Transverse colon (tissue), 4 donors: ENCODE measurements at regions not wholly inside any gene's neighbourhood (a gene's known extent, or its start where the extent isn't known, plus 50 kb on each side); places are given as distances from the start of the nearest gene placed in this dataset.

ENCODE experiments used
- DNase-seq: peaks from one replicate; pipeline ENCODE4 v3.0.0-alpha.2; 2019
- H3K27ac ChIP-seq, 4 donors: fragments of 200-600 bp; sonication (generic); 2 replicates each; pipeline ENCODE4 v1.5.1; 2016 to 2018; ENCODE audit warnings: inconsistent platforms in 4 of 4
- H3K27me3 ChIP-seq: fragments of 200-600 bp; sonication (generic); 2 replicates; pipeline ENCODE4 v1.5.1; 2017; ENCODE audit warnings: inconsistent platforms
- H3K36me3 ChIP-seq, 4 donors: fragments of 200-600 bp; sonication (generic); 2 replicates each; pipeline ENCODE4 v1.5.1; 2017 to 2019; ENCODE audit warnings: inconsistent platforms in 4 of 4
- H3K4me1 ChIP-seq, 4 donors: fragments of 200-600 bp; sonication (generic); 2 replicates each; pipeline ENCODE4 v1.5.1; 2017 to 2020; ENCODE audit warnings: inconsistent platforms in 4 of 4
- H3K4me3 ChIP-seq, 4 donors: fragments of 200-600 bp; sonication (generic); 1 replicate in 1 of 4; 2 replicates in 3 of 4; pipeline versions ENCODE4 v1.5.1 to v1.6.1; 2017 to 2019; ENCODE audit warnings: inconsistent platforms in 4 of 4
- H3K9me3 ChIP-seq, 2 donors: fragments of 200-600 bp; sonication (generic); 2 replicates each; pipeline ENCODE4 v1.5.1; 2017 to 2019; ENCODE audit warnings: inconsistent platforms in 2 of 2
- CTCF ChIP-seq, 5 experiments: fragments of 200-600 bp in 3 of 5; fragments of 450-650 bp in 2 of 5; sonication (generic) in 3 of 5; IDR thresholded peaks; 1 replicate in 2 of 5; 2 replicates in 3 of 5; pipeline ENCODE4 v1.5.1; 2016 to 2017; ENCODE audit warnings: antibody characterized with exemption in 5 of 5, inconsistent platforms in 3 of 5, mild to moderate bottlenecking in 2 of 5, moderate library complexity in 1 of 5
- EP300 ChIP-seq: sonication (generic); formaldehyde crosslinking; IDR thresholded peaks from one replicate; pipeline ENCODE4 v1.6.1; 2017; ENCODE audit warnings: antibody characterized with exemption, low read depth
- POLR2A ChIP-seq: fragments of 450-650 bp; IDR thresholded peaks from one replicate; pipeline ENCODE4 v1.6.1; 2016; ENCODE audit warnings: antibody characterized with exemption, mild to moderate bottlenecking, moderate library complexity
- POLR2AphosphoS5 ChIP-seq, 3 donors: sonication (generic); formaldehyde crosslinking; IDR thresholded peaks; one replicate each; pipeline ENCODE4 v1.6.1; 2016; ENCODE audit warnings: antibody characterized with exemption in 3 of 3
- WGBS, 2 donors: methylation state at CpG; one replicate each; pipeline ENCODE4 v1.1.5; 2018; ENCODE audit warnings: low coverage in 1 of 2; 5-methylcytosine and 5-hydroxymethylcytosine counted together
- in situ Hi-C, 4 donors: fragments of 200-750 bp; cut with MboI; loops; one replicate each; pipeline versions ENCODE4 v1.15.0 to v1.15.1; 2017; ENCODE audit warnings: low sequenced_read_pairs in 3 of 4, low pct_ligation_motif_present in 1 of 4, low pct_unique_long_range_greater_than_20kb in 1 of 4
- intact Hi-C: fragments of 100-400 bp; cut with DNase I; formaldehyde crosslinking; loops from one replicate; pipeline ENCODE4 v1.15.1; 2023; ENCODE audit warnings: low total_unique reads

- DNase-seq: no peak
- H3K27me3 ChIP-seq: no peaks in the 10 kb centered on the region
- no peaks in the 10 kb centered on the region for H3K36me3 ChIP-seq
- WGBS, 2 donors: 54% methylated on average over 6 of the region's 6 CpGs; no CpG with 5 or more reads in 1 of the 2 donors
- intact Hi-C loops (no loop called here), in situ Hi-C loops (no loop called here)
- no peak overlapping the region for H3K4me3 ChIP-seq
- no peak overlapping the region for H3K27ac ChIP-seq
- H3K4me1 ChIP-seq: no peaks in the 10 kb centered on the region
- H3K9me3 ChIP-seq: no peaks in the 10 kb centered on the region
- TF ChIP-seq POLR2AphosphoS5 (IDR thresholded peaks at IDR 0.05) (no peak), POLR2A (no peak), CTCF (IDR thresholded peaks at IDR 0.05) (no peak), EP300 (no peak)
Measured at GRCh38 chr22:48004038-48004437, 1241.6 kb downstream of the TBC1D22A start.

GRCh38 chr22:48001101-48001500 is 1238.7 kb downstream of the TBC1D22A start:
- Histone ChIP-seq H3K27me3 (no peaks in the 10 kb centered on the region), H3K4me3 (no peak overlapping the region), H3K36me3 (no peaks in the 10 kb centered on the region), H3K9me3 (no peaks in the 10 kb centered on the region), H3K4me1 (no peaks in the 10 kb centered on the region), H3K27ac (no peak overlapping the region)
- no peak for DNase-seq
- no peak for TF ChIP-seq POLR2AphosphoS5 (IDR thresholded peaks at IDR 0.05)
- no peak for TF ChIP-seq CTCF (IDR thresholded peaks at IDR 0.05)
- no peak for TF ChIP-seq EP300
- TF ChIP-seq POLR2A: no peak
- intact Hi-C loops: no loop called here
- in situ Hi-C loops: no loop called here
- 89 to 92% methylated on average over 4 to 11 of the region's 11 CpGs for WGBS, 2 donors

- H3K27ac ChIP-seq: no peak overlapping the region
- 76% methylated on average over 8 of the region's 8 CpGs; no CpG with 5 or more reads in 1 of the 2 donors for WGBS, 2 donors
- no peaks in the 10 kb centered on the region for H3K9me3 ChIP-seq
- no peaks in the 10 kb centered on the region for H3K36me3 ChIP-seq
- in situ Hi-C loops: no loop called here
- H3K4me3 ChIP-seq: no peak overlapping the region
- DNase-seq: no peak
- intact Hi-C loops: no loop called here
- no peaks in the 10 kb centered on the region for H3K27me3 ChIP-seq
- H3K4me1 ChIP-seq: no peaks in the 10 kb centered on the region
- TF ChIP-seq CTCF (IDR thresholded peaks at IDR 0.05) (no peak), POLR2AphosphoS5 (IDR thresholded peaks at IDR 0.05) (no peak), EP300 (no peak), POLR2A (no peak)
Measured at GRCh38 chr22:47997612-47998011, 1235.2 kb downstream of the TBC1D22A start.

- TF ChIP-seq POLR2AphosphoS5 (IDR thresholded peaks at IDR 0.05): no peak
- no peak for TF ChIP-seq CTCF (IDR thresholded peaks at IDR 0.05)
- no peak for TF ChIP-seq POLR2A
- TF ChIP-seq EP300: no peak
- no peak overlapping the region for H3K4me3 ChIP-seq
Measured at GRCh38 chr22:47997052-47997590, 1234.7 kb downstream of the TBC1D22A start.

More at GRCh38 chr22:47997052-47997590, 1234.7 kb downstream of the TBC1D22A start:
- Histone ChIP-seq H3K4me1 (no peaks in the 10 kb centered on the region), H3K27me3 (no peaks in the 10 kb centered on the region), H3K36me3 (no peaks in the 10 kb centered on the region), H3K27ac (no peak overlapping the region), H3K9me3 (no peaks in the 10 kb centered on the region)
- in situ Hi-C loops (no loop called here), intact Hi-C loops (no loop called here)
- DNase-seq: no peak
- WGBS, 2 donors: 63 to 79% methylated on average over 6 to 10 of the region's 10 CpGs
